GM19238 (cell line): ENCODE measurements at regions not wholly inside any gene's neighbourhood (a gene's known extent, or its start where the extent isn't known, plus 50 kb on each side); places are given as distances from the start of the nearest gene placed in this dataset.
"Not testable (repeated sequence)": the region's sequence is repeated elsewhere in the genome, so short reads cannot be mapped to it uniquely, and the experiment has no call there.

Experiments
- DNase-seq: peaks from one replicate; pipeline ENCODE4 v3.0.0; 2011; ENCODE audit warnings: low spot score; ENCODE audit not compliant: insufficient read length

GRCh38 chr5:118392491-118392890, 595.9 kb downstream of the DTWD2 start:
- no peak for DNase-seq

- DNase-seq: not testable (repeated sequence)
Measured at GRCh38 chr5:118382931-118383330, 605.4 kb downstream of the DTWD2 start.

- DNase-seq: no peak
Measured at GRCh38 chr5:118379470-118379869, 608.9 kb downstream of the DTWD2 start.

GRCh38 chr5:118378959-118379358, 609.4 kb downstream of the DTWD2 start:
- no peak for DNase-seq

GRCh38 chr5:118377420-118377819, 610.9 kb downstream of the DTWD2 start:
- DNase-seq: no peak

GRCh38 chr5:118371973-118372831, 616.1 kb downstream of the DTWD2 start:
- no peak for DNase-seq

GRCh38 chr5:118366429-118366828, 621.9 kb downstream of the DTWD2 start:
- DNase-seq: no peak

- DNase-seq: no peak
Measured at GRCh38 chr5:118365718-118366117, 622.6 kb downstream of the DTWD2 start.

GRCh38 chr5:118354797-118355196, 633.5 kb downstream of the DTWD2 start:
- no peak for DNase-seq

- no peak for DNase-seq
Measured at GRCh38 chr5:118353970-118354369, 634.4 kb downstream of the DTWD2 start.

- DNase-seq: no peak
Measured at GRCh38 chr5:118336468-118336867, 651.9 kb downstream of the DTWD2 start.

- no peak for DNase-seq
Measured at GRCh38 chr5:118327389-118327788, 661.0 kb downstream of the DTWD2 start.

- DNase-seq: no peak
Measured at GRCh38 chr5:118326481-118327045, 661.8 kb downstream of the DTWD2 start.

- DNase-seq: no peak
Measured at GRCh38 chr5:118325931-118326330, 662.4 kb downstream of the DTWD2 start.

- not testable (repeated sequence) for DNase-seq
Measured at GRCh38 chr5:118323723-118324122, 664.6 kb downstream of the DTWD2 start.

GRCh38 chr5:118321081-118321480, 667.3 kb downstream of the DTWD2 start:
- DNase-seq: no peak

- no peak for DNase-seq
Measured at GRCh38 chr5:118320121-118320520, 668.2 kb downstream of the DTWD2 start.

GRCh38 chr5:118314931-118315330, 673.4 kb downstream of the DTWD2 start:
- DNase-seq: no peak

GRCh38 chr5:118311103-118311819, 677.1 kb downstream of the DTWD2 start:
- DNase-seq: no peak

GRCh38 chr5:118310401-118310800, 677.9 kb downstream of the DTWD2 start:
- no peak for DNase-seq

GRCh38 chr5:118303296-118303695, 685.1 kb downstream of the DTWD2 start:
- no peak for DNase-seq

GRCh38 chr5:118302786-118303185, 685.6 kb downstream of the DTWD2 start:
- no peak for DNase-seq
